CD4-positive, alpha-beta T cell treated with Interleukin-21 for 1 hour (primary cell): ENCODE measurements at regions not wholly inside any gene's neighbourhood (a gene's known extent, or its start where the extent isn't known, plus 50 kb on each side); places are given as distances from the start of the nearest gene placed in this dataset.
"Not testable (repeated sequence)": the region's sequence is repeated elsewhere in the genome, so short reads cannot be mapped to it uniquely, and the experiment has no call there.

Source experiments
- DNase-seq: peaks from one replicate; pipeline ENCODE4 v3.0.0-alpha.2; 2020

- no peak for DNase-seq
Observed at GRCh38 chr4:164116286-164116685, 621.8 kb downstream of the TMA16 start.

- DNase-seq = no peak
Observed at GRCh38 chr4:164134388-164134787, 619.5 kb upstream of the SMIM31 start.

GRCh38 chr4:164136180-164136616, 617.7 kb upstream of the SMIM31 start:
- no peak for DNase-seq

GRCh38 chr4:164138521-164138920, 615.4 kb upstream of the SMIM31 start:
- no peak for DNase-seq

- DNase-seq = no peak
Observed at GRCh38 chr4:164139291-164139690, 614.6 kb upstream of the SMIM31 start.

GRCh38 chr4:164141755-164142375, 612.1 kb upstream of the SMIM31 start:
- not testable (repeated sequence) for DNase-seq

- DNase-seq = no peak
Observed at GRCh38 chr4:164154416-164154815, 599.5 kb upstream of the SMIM31 start.

GRCh38 chr4:164169591-164169990, 584.3 kb upstream of the SMIM31 start:
- no peak for DNase-seq

GRCh38 chr4:164177153-164177552, 576.8 kb upstream of the SMIM31 start:
- DNase-seq = no peak

GRCh38 chr4:164177753-164178152, 576.2 kb upstream of the SMIM31 start:
- DNase-seq = no peak

- no peak for DNase-seq
Observed at GRCh38 chr4:164188236-164188635, 565.7 kb upstream of the SMIM31 start.

- no peak for DNase-seq
Observed at GRCh38 chr4:164192844-164193243, 561.1 kb upstream of the SMIM31 start.

- no peak for DNase-seq
Observed at GRCh38 chr4:164193676-164194075, 560.3 kb upstream of the SMIM31 start.

- DNase-seq = no peak
Observed at GRCh38 chr4:164197556-164197955, 556.4 kb upstream of the SMIM31 start.

GRCh38 chr4:164203476-164203875, 550.5 kb upstream of the SMIM31 start:
- no peak for DNase-seq

GRCh38 chr4:164204434-164204833, 549.5 kb upstream of the SMIM31 start:
- DNase-seq = no peak

- no peak for DNase-seq
Observed at GRCh38 chr4:164207460-164207859, 546.5 kb upstream of the SMIM31 start.

GRCh38 chr4:164210377-164210776, 543.6 kb upstream of the SMIM31 start:
- no peak for DNase-seq

- no peak for DNase-seq
Observed at GRCh38 chr4:164212134-164212533, 541.8 kb upstream of the SMIM31 start.

GRCh38 chr4:164212714-164213113, 541.2 kb upstream of the SMIM31 start:
- DNase-seq = no peak

GRCh38 chr4:164215113-164215741, 538.7 kb upstream of the SMIM31 start:
- no peak for DNase-seq

GRCh38 chr4:164221631-164222030, 532.3 kb upstream of the SMIM31 start:
- DNase-seq = no peak

GRCh38 chr4:164224871-164225270, 529.1 kb upstream of the SMIM31 start:
- DNase-seq = no peak

- no peak for DNase-seq
Observed at GRCh38 chr4:164229255-164229654, 524.7 kb upstream of the SMIM31 start.

GRCh38 chr4:164239433-164239832, 514.5 kb upstream of the SMIM31 start:
- no peak for DNase-seq
